SK-N-SH (cell line): ENCODE measurements at regions not wholly inside any gene's neighbourhood (a gene's known extent, or its start where the extent isn't known, plus 50 kb on each side); places are given as distances from the start of the nearest gene placed in this dataset.
"Not testable (repeated sequence)": the region's sequence is repeated elsewhere in the genome, so short reads cannot be mapped to it uniquely, and the experiment has no call there.

Source experiments
- CTCF ChIP-seq: fragments of 200-600 bp; sonication (generic); IDR thresholded peaks from 2 replicates; pipeline ENCODE4 v1.6.1; 2017; ENCODE audit warnings: antibody characterized with exemption, mild to moderate bottlenecking, moderate library complexity
- EP300 ChIP-seq, 2 experiments: IDR thresholded peaks; 2 replicates each; pipeline versions ENCODE4 v1.4.0 to v1.6.1; 2012; ENCODE audit warnings: borderline replicate concordance in 1 of 2, low read depth in 1 of 2, low read length in 1 of 2
- JUND ChIP-seq: IDR thresholded peaks from 2 replicates; pipeline ENCODE4 v1.4.0; 2012
- TAF1 ChIP-seq: IDR thresholded peaks from 2 replicates; pipeline ENCODE4 v1.6.1; 2012; ENCODE audit warnings: low read depth, mild to moderate bottlenecking, low read length, moderate library complexity, borderline replicate concordance

DNA sequence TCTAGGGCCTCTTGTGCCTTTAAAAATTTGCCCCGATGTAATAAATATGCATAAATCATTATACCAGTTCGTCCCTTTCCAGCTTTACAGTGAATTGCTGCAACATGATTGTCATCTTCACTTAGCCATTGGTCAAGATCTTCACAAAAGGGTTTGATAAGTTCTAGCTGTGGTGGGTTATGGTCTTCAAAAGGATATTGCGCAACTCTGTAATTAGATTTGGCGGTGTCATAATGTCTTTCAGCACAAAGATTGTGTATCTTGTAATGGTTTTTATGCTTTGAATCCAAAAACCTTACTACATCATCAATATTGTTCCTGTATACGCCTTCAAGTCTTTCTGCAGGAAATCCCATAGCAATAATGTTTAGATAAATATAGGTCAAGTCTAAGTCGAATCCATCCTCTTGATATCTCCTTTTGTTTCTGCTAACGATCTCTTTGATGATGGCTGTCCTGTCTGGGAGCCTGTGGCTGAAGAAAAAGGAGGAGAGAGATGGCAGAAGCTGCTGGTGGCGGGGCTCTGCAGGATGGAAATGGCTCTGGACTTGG, 119.1 kb upstream of the PRSS3 start:
- TF ChIP-seq CTCF; EP300 (IDR thresholded peaks at IDR 0.05; ENCODE audit: borderline replicate concordance in 1 of 2, low read depth in 1 of 2, low read length in 1 of 2); TAF1; JUND: not testable (repeated sequence)
